DOHH2 (cell line): ENCODE measurements at regions not wholly inside any gene's neighbourhood (a gene's known extent, or its start where the extent isn't known, plus 50 kb on each side); places are given as distances from the start of the nearest gene placed in this dataset.

Experiments used
- CTCF ChIP-seq: fragments of 200-600 bp; sonication (generic); IDR thresholded peaks from one replicate; pipeline ENCODE4 v1.5.1; 2014; ENCODE audit warnings: antibody characterized with exemption, mild to moderate bottlenecking, low read depth, low read length; ENCODE audit not compliant: poor library complexity, severe bottlenecking
- EZH2phosphoT487 ChIP-seq: fragments of 200-600 bp; sonication (generic); IDR thresholded peaks from 2 replicates; pipeline ENCODE4 v1.6.1; 2017; ENCODE audit warnings: borderline replicate concordance, mild to moderate bottlenecking, antibody characterized with exemption, low read length, moderate library complexity, mixed read lengths

GRCh38 chr14:81738946-81739659 is 205.4 kb upstream of the SEL1L start:
- no peak for TF ChIP-seq CTCF
- no peak for TF ChIP-seq EZH2phosphoT487
